22Rv1 (cell line): ENCODE measurements at regions not wholly inside any gene's neighbourhood (a gene's known extent, or its start where the extent isn't known, plus 50 kb on each side); places are given as distances from the start of the nearest gene placed in this dataset.

Experiments used
- CTCF ChIP-seq: fragments of 450-650 bp; IDR thresholded peaks from 2 replicates; pipeline ENCODE4 v1.5.1; 2017; ENCODE audit warnings: mild to moderate bottlenecking
- ZFX ChIP-seq: fragments of 450-650 bp; IDR thresholded peaks from 2 replicates; pipeline ENCODE4 v1.6.1; 2017; ENCODE audit warnings: antibody characterized with exemption, borderline replicate concordance

GRCh38 chr1:63261736-63262458 is 60.5 kb upstream of the FOXD3 start:
- TF ChIP-seq CTCF (no peak), ZFX (no peak)
